Kidney tubule cell (primary cell): ENCODE measurements at regions not wholly inside any gene's neighbourhood (a gene's known extent, or its start where the extent isn't known, plus 50 kb on each side); places are given as distances from the start of the nearest gene placed in this dataset.
A peak's percentile ranks its signal among the peaks of the same experiment; 100 is the strongest.

Source experiments
- DNase-seq: peaks from one replicate; pipeline ENCODE4 v3.0.0-alpha.2; 2018; ENCODE audit warnings: low spot score

DNA sequence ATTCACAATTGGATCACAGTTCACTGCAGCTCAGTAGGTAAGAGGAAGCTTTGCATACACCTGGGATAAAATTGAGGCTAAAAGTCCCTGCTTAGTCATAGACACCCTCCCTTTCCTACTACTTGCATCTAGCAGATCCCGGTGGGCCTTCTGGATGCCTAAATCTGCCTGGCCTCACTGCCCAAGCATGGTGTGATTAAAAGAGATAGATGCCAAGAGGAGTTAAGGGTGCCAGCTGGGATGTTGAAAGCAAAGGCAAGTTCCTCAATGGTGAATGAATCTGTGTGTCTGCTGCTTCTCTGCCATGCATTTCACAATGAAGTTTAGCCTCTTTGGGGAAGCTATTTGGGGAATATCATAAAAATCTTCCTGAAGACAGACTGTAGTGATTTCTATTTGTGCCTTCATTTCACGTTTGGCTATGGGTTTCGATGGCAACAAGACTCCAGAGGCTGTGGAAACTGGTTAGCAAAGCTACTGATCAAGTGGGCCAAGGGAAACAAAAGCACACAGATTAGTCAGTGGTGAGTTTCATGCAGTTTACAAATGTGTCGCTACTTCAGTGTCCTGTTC lies 534.0 kb downstream of the ANKRD50 start:
- DNase-seq, result no peak

DNA sequence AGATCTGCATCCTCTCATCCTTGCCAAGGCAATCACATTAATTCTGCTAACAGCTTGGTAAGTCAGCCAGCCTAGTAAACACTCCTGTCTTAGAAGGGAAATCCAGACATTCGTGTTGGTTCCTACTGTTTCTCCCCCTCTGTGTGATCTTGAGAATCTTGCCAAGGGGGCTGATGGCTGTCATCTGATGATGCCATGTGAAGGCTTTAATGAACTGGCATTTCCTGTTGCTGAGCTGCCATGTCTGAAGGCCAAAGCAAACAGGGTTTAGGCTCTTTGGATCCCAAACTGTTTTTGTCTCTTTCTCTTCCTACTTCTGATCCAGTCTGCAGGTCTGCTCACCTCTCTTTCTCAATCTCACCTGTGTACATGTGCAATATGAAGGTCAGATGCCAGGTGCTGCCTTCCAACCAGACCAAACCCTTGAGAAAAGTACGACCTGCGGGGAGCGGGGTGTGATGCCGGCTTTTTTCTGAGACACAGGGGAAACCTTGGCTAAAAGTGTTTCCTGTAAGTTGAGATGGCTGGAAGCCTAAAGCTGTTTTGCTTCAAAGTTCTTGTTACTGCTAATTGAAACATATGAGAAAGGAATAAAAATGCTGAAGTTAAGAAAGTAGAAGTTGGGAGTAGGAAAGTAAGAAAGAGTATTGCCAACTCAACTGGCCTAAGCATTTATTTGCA lies 532.9 kb downstream of the ANKRD50 start:
- DNase-seq, result no peak

DNA sequence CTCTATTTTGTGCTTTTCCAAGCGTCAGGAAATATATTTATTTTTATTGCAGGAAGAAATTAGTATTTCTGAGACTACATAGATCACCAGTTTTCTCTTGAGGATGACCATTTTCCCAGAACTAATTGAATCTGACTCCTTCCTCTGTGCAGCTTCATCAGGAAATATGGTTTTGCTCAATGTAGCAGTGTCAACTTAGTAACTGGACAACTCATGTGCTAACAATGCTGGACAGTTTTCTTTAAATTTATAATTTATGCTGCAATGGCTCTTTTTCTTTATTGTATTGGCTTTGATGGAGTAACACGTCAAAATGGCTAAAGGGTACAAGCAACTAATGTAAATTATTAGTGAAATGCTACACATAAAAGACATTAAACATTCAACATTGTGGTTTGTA lies 531.5 kb downstream of the ANKRD50 start:
- DNase-seq, result no peak

DNA sequence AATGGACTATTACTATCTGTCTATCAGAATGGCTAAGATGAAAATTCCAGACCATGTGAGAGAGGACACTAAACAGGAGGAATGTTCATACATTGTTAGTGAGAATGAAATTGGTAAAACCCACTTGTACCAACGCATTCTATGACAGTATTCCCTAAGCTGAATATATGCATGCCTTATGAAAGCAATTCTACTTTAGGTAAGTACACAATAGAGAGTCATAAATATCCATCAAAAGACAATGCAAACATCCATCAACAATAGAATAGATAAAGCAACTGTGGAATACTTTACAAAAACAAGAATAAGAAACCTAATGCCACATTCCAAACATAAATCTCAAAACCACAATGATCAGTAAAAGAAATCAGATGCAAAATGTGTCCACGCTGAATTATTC lies 529.3 kb downstream of the ANKRD50 start:
- no peak for DNase-seq

DNA sequence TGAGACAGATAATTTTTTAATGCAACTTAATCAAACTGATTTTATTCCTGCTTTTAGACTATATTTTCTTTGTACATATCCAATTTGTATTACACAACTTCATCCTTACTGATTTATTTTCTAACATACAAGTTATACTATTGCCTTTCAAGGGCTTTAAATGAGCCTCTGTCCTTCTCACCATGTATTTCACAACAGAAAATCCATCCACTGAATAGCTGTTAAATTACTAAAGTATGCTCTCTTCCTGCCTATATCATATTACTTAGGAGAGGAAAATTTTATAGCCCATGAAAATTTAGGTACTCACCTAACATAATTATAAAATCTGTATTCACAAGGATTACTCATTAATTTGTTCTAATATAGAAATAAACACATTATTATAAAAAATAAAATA lies 528.6 kb downstream of the ANKRD50 start:
- DNase-seq, result no peak

DNA sequence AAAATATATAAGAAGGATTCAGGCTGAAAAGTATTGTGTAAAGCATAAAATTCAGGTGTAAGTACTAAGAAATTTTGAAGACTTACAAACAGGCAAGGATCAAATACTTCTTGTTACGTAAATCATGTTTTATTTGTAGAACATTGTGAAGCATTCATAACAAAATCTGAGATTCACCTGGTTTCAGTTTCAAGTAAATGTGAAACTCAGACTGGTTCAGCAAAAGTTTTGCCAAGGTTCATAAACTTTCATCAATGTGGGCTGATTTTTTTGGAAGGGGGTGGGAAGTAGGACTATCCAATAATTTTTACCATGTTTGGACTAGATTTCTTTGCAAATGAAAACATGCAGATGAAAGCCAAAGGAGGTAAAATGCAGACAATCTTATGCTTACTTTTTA lies 527.7 kb downstream of the ANKRD50 start:
- DNase-seq, result no peak

DNA sequence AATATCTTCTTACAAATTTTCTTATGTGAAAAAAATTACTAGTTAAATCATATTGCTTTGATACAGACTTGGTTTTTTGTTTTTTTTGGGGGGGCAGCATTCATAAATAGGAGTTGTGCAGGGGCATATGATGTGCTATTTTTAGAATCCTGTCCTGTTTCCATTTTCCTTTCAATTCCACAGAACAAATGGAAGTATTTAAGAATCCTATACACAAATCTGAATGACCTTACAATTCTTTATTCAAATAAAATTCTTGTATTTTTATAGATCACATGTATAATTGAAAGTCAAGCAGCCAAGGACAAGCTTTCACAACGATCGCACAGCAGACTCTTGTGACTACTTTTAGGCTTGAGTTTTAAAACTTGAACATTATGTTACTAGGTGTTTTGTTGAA lies 523.9 kb downstream of the ANKRD50 start:
- DNase-seq, result no peak

DNA sequence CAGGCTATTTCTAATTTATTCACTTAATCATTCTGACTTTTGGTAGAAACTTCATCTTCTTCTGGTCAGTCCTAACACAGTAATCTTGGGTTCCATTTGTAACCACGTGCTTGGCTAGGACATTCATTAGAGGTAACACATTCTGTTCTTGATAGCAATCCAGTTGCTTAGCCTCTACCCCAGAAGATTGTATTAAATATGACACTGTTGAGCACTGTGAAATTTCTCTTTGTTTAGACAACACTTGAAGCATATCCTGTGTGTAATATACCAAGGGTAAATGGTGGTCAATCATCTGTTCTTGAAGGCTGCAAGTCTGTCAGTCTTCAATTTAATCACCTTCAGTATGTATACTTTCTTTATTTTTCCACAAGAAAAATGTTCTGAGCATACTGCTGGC lies 523.0 kb downstream of the ANKRD50 start:
- DNase-seq, result no peak

DNA sequence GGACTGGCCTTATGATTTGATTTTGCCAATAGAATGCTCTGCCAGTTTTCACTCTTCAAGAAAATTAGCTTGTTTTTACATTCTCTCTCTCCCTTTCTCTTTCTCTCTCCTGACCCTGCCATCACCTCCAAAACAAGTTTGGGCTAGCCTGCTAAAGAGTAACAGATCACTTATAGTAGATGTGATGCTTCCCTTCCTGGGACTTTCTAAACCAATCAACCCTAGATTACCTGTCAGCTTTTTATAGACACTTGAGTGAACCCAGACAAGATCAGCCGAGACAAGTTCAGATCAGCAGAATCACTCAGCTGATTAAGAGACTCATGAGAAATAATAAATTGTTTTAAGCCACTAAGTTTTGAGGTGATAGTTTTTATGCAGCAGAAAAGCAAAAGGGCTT lies 521.2 kb downstream of the ANKRD50 start:
- peak; percentile 6 for DNase-seq

DNA sequence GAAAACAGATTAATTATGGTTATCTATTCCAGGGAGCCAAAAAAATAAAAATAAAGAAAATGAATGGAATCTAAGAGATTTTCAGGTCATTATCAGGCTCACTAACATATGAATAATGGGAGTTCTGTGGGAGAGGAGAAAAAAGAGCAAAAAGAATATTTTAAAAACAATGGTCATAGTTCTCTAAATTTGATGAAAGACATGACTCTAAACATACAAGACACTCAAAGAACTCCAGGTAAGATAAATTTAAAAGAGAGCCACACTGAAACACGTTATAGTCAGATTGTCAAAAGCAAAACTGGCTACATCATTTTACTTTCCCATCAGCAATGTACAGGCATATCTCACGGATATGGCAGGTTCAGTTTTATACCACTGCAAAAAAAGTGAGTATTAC lies 520.0 kb downstream of the ANKRD50 start:
- no peak for DNase-seq

DNA sequence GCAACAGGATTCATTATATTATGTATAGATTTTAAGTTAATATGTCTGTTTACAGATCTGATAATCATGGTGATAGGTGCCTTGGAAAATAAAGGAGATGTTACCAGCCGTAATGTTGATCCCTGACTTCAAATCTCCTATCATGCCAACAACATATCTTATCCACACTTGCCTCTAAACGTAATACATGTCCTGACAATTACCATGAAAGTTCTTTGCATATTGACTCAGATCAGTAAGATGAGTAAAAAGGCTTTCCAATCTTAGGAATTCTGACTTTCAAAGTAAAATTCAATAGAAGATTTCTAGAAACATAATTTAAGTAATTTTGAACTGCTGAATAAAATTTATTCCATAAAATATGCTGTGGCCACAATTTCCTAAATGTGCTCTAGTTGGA lies 513.3 kb downstream of the ANKRD50 start:
- no peak for DNase-seq

DNA sequence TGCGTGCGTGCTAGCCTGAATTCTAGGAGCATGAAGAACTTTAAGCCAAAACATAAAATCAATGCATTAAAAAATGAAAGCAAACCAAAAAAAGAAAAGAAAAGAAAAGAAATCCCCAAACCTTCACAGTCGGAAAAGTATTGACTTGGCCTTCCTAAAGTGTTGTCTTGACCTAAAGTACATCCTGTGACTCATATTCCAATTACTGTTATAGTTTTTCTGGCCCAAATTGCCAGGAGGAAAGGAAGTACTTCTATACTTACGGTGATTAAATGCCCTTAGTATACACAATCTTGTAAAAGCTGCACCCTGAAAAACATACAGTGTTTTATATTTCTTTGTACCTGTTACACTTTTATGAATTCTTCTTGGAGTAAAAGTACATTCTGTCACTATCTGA lies 512.8 kb downstream of the ANKRD50 start:
- no peak for DNase-seq

DNA sequence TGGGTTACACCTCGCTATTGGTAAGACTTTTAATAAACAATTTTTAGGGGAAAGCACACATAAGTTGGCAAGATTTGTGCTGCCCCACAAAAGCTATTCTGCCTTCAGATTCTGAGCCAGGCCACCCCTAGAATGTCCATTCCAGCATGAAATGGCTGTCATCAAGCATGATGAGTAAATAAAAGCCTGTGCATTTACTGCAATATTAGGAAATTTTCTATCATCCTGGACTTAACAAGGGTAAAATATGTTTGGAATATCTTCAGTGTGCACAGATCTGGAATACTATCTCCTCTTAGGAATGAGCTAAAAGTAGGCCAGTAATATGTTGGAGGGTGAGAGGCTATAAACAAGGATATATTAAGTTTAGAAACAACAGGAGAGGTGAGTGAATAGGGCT lies 510.9 kb downstream of the ANKRD50 start:
- DNase-seq, result no peak

DNA sequence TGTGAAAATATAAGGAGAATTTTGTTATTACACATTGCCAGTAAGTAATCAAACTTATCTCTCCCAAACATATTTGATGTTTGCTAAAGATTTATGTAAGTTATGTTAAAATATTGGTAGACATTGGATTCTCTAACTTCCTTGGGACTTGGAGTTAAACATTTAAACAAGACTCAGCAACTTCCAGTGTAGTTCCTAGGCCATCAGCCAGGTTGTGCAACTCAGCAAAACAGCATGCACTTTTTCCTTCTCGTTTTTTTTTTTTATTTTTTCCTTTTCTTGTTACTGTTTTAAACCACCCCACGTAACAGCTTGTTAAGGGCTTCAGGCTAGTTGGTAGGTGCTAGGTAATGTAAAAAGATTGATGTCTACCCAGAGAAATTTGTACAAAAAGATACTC lies 510.4 kb downstream of the ANKRD50 start:
- no peak for DNase-seq

DNA sequence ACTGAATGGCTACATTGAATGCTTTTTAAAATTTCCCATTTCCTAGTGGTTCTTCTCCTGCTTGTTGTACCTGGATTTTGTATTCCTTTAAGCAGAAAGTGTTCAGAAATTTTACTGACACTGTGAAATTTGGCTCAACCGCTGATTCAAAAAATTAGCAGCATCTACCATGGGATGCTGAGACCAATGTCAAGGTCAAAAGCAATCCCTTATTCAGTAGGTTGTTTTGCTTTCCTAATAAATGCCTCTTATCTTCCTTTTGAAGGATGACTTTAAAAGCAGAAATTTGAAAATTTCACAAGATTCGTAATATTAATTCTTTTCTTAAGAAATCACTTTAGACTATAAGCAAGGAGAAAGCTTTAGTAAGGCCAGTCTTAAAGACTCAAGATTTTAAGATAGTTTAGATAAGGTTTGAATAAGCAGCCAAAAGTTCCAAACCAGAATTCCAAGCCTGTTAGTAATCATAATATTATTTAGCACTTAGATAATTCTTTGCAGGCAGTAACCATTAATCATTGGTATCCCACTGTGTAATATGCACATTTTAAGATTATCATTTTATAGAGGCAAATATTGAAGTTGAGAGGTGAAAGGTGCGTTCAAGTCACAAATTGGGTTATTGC lies 508.8 kb downstream of the ANKRD50 start:
- DNase-seq, result no peak

DNA sequence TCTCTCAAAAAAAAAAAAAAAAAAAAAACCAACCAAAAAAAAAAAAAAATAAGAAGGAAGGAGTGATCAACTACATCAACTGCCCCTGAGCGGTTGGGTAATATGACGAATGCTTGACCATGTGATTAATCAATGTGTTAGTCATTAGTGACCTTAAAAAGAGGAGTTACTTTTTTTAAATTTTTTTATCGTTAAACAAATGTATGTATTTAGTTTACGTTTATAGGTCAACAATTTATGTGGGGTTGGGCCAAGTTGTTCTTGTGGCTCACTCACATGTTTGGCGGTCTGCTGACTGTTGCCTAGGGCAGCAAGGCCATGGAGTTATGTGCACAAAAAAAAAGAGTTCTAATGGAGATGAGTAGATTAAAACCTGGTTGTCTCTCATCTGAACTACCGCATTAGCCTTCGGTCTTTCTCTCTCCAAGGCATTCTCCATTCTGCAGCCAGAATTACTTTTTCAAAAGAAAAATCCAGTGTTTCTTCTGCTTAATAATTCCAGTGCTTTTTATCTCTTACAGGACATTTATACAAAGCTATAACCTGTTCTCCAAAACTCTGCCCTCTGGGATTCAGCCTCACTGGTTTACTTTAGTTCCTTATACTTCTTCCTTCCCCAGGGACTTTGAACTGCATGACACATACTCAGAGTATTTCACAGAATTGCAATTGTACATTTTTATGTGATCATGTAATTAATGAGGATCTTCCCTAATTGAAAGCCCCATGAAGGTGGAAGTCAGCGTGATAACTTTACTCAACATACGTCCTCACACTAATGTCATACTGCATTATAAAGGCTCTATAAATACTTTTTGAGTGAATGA lies 505.5 kb downstream of the ANKRD50 start:
- peak; percentile 73 for DNase-seq

DNA sequence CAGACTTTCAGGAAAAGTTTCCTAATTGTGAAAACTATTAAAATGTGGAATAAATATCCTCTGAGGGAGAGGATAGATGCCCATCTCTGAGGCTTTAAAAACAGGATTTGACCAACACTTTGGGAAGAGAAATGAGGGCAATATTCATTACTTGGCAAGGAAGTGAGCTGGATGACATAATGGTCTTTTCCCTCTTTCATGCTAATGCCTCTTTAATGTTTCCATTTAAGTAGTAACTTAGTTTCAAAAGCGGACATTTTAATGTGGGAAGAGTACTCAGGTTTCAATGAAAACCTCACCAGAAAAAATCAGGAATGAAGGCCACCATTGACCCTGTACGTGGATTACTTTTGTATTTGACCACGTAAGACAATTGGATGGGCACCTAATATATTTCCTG lies 503.3 kb downstream of the ANKRD50 start:
- DNase-seq, result no peak

DNA sequence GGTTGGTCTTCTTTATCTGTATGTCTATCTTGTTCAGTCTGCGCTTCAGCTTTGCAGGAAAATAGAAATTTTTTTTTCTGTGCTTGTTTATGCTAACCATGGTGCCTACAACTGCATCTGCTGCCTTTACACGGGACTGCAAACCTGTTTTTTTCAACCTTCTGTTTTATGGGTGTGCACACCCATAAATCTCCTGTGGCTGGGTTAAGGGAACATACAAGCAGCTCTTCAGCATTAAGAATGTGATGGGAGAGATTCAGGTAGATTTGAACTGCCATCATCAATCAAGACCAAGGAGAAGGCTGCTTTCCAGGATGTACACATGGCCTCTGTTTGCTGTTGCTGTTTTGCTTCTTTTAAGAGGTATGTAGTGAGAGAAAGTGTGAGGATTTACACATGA lies 502.9 kb downstream of the ANKRD50 start:
- DNase-seq, result no peak

DNA sequence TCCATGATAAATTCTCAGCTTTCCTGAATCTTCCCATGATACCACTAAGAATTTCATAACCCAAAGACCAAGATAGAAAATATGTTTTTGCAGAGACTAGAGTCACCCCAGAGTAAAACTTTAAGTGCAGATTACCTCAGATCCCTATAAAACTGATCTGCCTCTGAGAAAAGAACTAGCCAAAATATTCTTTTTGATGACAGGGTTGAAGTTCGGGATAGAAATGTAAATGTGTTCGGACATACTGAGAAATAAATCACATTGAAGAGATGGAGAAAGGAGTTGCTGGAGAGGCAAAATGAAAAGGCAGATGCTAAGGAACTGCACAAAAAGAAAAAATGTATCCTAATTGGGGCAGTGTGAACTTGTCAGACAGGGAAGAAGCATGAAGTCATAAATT lies 501.8 kb downstream of the ANKRD50 start:
- no peak for DNase-seq

DNA sequence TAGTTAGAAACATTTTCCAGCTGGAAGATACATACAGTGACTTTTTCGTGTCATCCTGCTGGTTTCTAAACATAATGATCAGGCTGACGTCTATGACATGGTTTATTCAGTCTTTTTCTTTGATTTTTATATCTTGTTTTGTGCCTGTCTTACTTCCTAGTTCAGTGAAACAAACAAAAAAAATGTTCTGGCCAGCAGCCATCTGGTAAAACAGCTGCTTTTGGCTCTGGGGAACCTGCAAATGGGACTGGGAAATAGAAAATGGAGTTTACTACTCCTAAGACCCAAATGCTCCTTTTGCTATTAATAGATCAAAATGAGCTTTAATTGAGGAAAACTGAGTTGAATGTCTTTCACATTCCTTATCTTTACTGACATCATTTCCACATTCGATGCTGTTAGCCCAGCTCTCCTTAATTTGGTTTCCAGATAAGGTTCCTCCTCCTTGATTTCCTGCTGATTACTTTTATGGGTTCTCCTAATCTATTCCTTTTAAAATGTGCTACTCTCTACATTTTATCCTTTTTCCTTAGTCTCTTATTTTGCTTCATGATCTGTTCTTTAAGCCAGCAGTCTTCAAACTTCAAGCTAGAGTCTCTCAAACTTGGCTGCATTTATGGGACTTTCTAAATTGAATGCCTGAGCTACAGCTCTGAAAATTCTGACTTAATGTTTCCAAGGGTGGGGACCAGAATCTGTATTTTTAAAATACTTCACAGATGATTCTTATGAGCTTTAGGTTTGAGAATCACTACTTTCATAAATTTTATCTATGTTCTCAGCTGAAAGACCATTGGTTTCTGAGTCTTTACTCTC lies 499.5 kb downstream of the ANKRD50 start:
- DNase-seq, result no peak

DNA sequence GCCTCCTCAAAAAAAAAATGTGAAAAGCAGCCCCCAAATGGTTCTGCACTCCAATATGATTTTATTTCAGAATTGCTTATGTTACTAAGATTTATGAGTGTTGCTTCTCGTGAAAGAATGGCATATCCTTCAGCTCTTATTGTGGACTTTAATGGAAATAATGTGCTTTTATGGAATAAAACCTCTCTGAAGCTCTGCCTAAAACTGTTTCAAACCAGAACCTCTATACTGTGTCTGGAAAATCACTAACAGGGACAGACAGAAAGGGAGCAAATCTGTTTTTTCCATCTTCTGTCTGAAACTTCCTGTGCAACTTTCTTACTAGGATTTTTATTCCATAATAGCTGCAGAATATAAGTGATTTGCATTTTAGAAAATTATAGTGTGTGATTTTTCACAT lies 493.1 kb downstream of the ANKRD50 start:
- DNase-seq, result no peak

DNA sequence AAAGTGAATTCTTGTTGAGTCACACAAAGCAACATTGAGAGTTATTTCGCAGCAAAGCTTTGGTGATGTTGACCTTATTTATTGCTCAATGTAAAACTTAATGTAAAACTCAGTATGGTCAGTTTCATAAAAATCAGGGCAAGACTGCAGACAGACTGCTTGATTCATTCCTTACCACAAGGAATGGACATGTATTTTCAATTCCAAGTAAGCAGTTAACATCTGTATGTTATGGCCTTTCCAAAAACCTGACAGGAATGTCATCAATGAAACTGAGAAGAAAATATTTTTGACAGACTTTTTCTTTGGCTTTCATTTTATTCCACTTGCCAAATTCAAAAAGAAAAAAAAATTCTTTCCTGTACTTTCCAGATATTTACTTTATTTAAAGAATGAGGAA lies 488.3 kb downstream of the ANKRD50 start:
- no peak for DNase-seq
